Endothelial cell of umbilical vein (primary cell): ENCODE measurements at regions not wholly inside any gene's neighbourhood (a gene's known extent, or its start where the extent isn't known, plus 50 kb on each side); places are given as distances from the start of the nearest gene placed in this dataset.

Experiments used
- BruUV-seq: library from RNA; stranded (reverse); fragments of 400-500 nt; replicated peaks from 2 replicates; lab custom pipeline; 2021; lab: Mats Ljungman, UMichigan
- CTCF ChIA-PET: fragments of 300-600, 350-600 bp; sonication (Branson Sonifier 250); formaldehyde crosslinking; loops from one replicate; lab custom pipeline; 2021; ENCODE audit warnings: antibody characterized with exemption, inconsistent platforms; lab: Charles Lee
- POLR2A ChIA-PET: fragments of 300-600, 350-600 bp; sonication (Branson Sonifier 250); formaldehyde crosslinking; loops from one replicate; lab custom pipeline; 2021; ENCODE audit warnings: antibody characterized with exemption, inconsistent platforms; lab: Charles Lee
- DNase-seq: peaks from one replicate; pipeline ENCODE4 v3.0.0-alpha.2; 2011; ENCODE audit warnings: low read depth, low spot score
- FAIRE-seq: peaks from 2 replicates; lab custom pipeline; 2011; peaks lifted over from hg19 to GRCh38; lab: Jason Lieb, UNC
- H2AFZ ChIP-seq: 2 replicates; pipeline ENCODE4 v1.6.0; 2012; ENCODE audit warnings: low read depth, low read length, control low read depth, inconsistent platforms
- H3K27ac ChIP-seq: 2 replicates; pipeline ENCODE4 v1.5.1; 2011; ENCODE audit warnings: low read depth, mild to moderate bottlenecking, control low read depth, low read length, moderate library complexity; ENCODE audit not compliant: insufficient read depth
- H3K27me3 ChIP-seq, 2 experiments: 2 replicates each; pipeline versions ENCODE4 v1.6.0 to v1.6.1; 2011; ENCODE audit warnings: low read length in 2 of 2, mixed read lengths in 1 of 2; ENCODE audit not compliant: control insufficient read depth in 2 of 2, insufficient read depth in 2 of 2
- H3K36me3 ChIP-seq, 2 experiments: 2 replicates in 1 of 2; 3 replicates in 1 of 2; pipeline ENCODE4 v1.5.1; 2011; ENCODE audit warnings: low read length in 2 of 2, mild to moderate bottlenecking in 1 of 2, moderate library complexity in 1 of 2; ENCODE audit not compliant: control insufficient read depth in 2 of 2, insufficient read depth in 2 of 2; ENCODE audit errors: extremely low read depth in 1 of 2
- H3K4me1 ChIP-seq: 3 replicates; pipeline ENCODE4 v1.5.1; 2011; ENCODE audit warnings: mild to moderate bottlenecking, low read length; ENCODE audit not compliant: control insufficient read depth, insufficient read depth; ENCODE audit errors: extremely low read depth
- H3K4me2 ChIP-seq: 2 replicates; pipeline ENCODE4 v1.6.1; 2011; ENCODE audit warnings: low read length, control low read depth, mixed read lengths; ENCODE audit not compliant: insufficient read depth
- H3K4me3 ChIP-seq, 3 experiments: fragments of 200-600 bp in 1 of 3; sonication (generic), shearing (Covaris generic) in 1 of 3; replicated peaks in 1 of 3; 2 replicates each; pipeline ENCODE4 v1.5.1; 2011 to 2016; ENCODE audit warnings: control low read depth in 3 of 3, low read length in 3 of 3, mild to moderate bottlenecking in 2 of 3, inconsistent platforms in 1 of 3, low read depth in 1 of 3, moderate library complexity in 1 of 3; ENCODE audit not compliant: insufficient read depth in 1 of 3
- H3K79me2 ChIP-seq: 2 replicates; pipeline ENCODE4 v1.6.0; 2012; ENCODE audit warnings: low read length, inconsistent platforms; ENCODE audit not compliant: control insufficient read depth, insufficient read depth
- H3K9ac ChIP-seq: replicated peaks from 2 replicates; pipeline ENCODE3; 2011; ENCODE audit warnings: low read length, control low read depth; ENCODE audit not compliant: insufficient read depth; ENCODE audit errors: extremely low read depth
- H3K9me1 ChIP-seq: replicated peaks from 3 replicates; pipeline ENCODE4 v1.6.0; 2011; ENCODE audit warnings: mild to moderate bottlenecking, low read length; ENCODE audit not compliant: control insufficient read depth, insufficient read depth; ENCODE audit errors: extremely low read depth
- H3K9me3 ChIP-seq: replicated peaks from 2 replicates; pipeline ENCODE4 v1.5.1; 2012; ENCODE audit warnings: low read length, inconsistent platforms; ENCODE audit not compliant: control insufficient read depth, insufficient read depth
- H4K20me1 ChIP-seq: replicated peaks from 2 replicates; pipeline ENCODE3; 2011; ENCODE audit warnings: mild to moderate bottlenecking, low read length; ENCODE audit not compliant: control insufficient read depth, insufficient read depth; ENCODE audit errors: extremely low read depth
- CTCF ChIP-seq, 2 donors: IDR thresholded peaks; 1 replicate in 1 of 2; 2 replicates in 1 of 2; pipeline ENCODE4 v1.5.1; 2011; ENCODE audit warnings: low read length in 2 of 2, mild to moderate bottlenecking in 2 of 2, moderate library complexity in 2 of 2, control low read depth in 1 of 2, inconsistent platforms in 1 of 2, low read depth in 1 of 2; ENCODE audit not compliant: insufficient read depth in 1 of 2; ENCODE audit errors: extremely low read depth in 1 of 2
- EZH2 ChIP-seq: IDR thresholded peaks from 2 replicates; pipeline ENCODE4 v1.6.1; 2012; ENCODE audit warnings: borderline replicate concordance, low read depth, mild to moderate bottlenecking, moderate library complexity, low read length, inconsistent platforms; ENCODE audit not compliant: severe bottlenecking
- FOS ChIP-seq: IDR thresholded peaks from 2 replicates; pipeline ENCODE4 v1.6.1; 2011; ENCODE audit warnings: mild to moderate bottlenecking, low read length, moderate library complexity, borderline replicate concordance; ENCODE audit not compliant: insufficient read depth
- GATA2 ChIP-seq: IDR thresholded peaks from 2 replicates; pipeline ENCODE4 v1.7.0; 2011; ENCODE audit warnings: low read depth, mild to moderate bottlenecking, moderate library complexity, mixed read lengths, low read length; ENCODE audit not compliant: insufficient read length, insufficient read depth
- JUN ChIP-seq: IDR thresholded peaks from 2 replicates; pipeline ENCODE4 v1.6.1; 2011; ENCODE audit warnings: borderline replicate concordance, low read depth; ENCODE audit not compliant: insufficient read length, insufficient read depth
- MAX ChIP-seq: IDR thresholded peaks from 2 replicates; pipeline ENCODE4 v1.6.1; 2011; ENCODE audit not compliant: insufficient read depth, insufficient read length
- MYC ChIP-seq: IDR thresholded peaks from one replicate; pipeline ENCODE4 v1.6.1; 2011; ENCODE audit warnings: mild to moderate bottlenecking, low read depth, low read length
- POLR2A ChIP-seq: IDR thresholded peaks from 2 replicates; pipeline ENCODE4 v1.6.1; 2012; ENCODE audit warnings: low read depth, mild to moderate bottlenecking, control low read depth, low read length
- POLR2AphosphoS5 ChIP-seq: IDR thresholded peaks from 2 replicates; pipeline ENCODE4 v1.6.1; 2012; ENCODE audit warnings: low read depth, mild to moderate bottlenecking, control low read depth, low read length, moderate library complexity; ENCODE audit not compliant: insufficient read depth
- dilution Hi-C: fragments of 300-500 bp; cut with MboI; formaldehyde crosslinking; loops from one replicate; pipeline ENCODE4 v1.15.0; 2019; ENCODE audit warnings: low sequenced_read_pairs; ENCODE audit not compliant: extremely low pct_ligation_motif_present
- intact Hi-C: fragments of 100-400 bp; cut with micrococcal nuclease; formaldehyde crosslinking; loops from one replicate; pipeline ENCODE4 v1.10.0; 2022

GRCh38 chr17:36680701-36681202, 79.4 kb downstream of the MRM1 start:
- ChIA-PET POLR2A (no interaction called here), CTCF (no interaction called here)
- no TSS peak for BruUV-seq
- Histone ChIP-seq H4K20me1 (no peaks in the 10 kb centered on the region), H3K9me1 (no peaks in the 10 kb centered on the region), H2AFZ (no peak overlapping the region), H3K27me3 (peaks cover 0 to 8% of the 10 kb centered on the region in 2 experiments), H3K4me1 (no peaks in the 10 kb centered on the region), H3K4me3 (no peak overlapping the region), H3K9ac (no peak overlapping the region), H3K79me2 (no peaks in the 10 kb centered on the region), H3K27ac (no peak overlapping the region), H3K4me2 (no peak overlapping the region), H3K36me3 (no peaks in the 10 kb centered on the region), H3K9me3 (no peaks in the 10 kb centered on the region)
- TF ChIP-seq EZH2 (no peak), CTCF (IDR thresholded peaks at IDR 0.05; ENCODE audit: extremely low read depth in 1 of 2, insufficient read depth in 1 of 2, low read depth in 1 of 2, low read length in 2 of 2) (no peak), GATA2 (no peak), FOS (no peak), JUN (no peak), POLR2AphosphoS5 (no peak), MAX (no peak), POLR2A (no peak), MYC (no peak)
- intact Hi-C loops (no loop called here), dilution Hi-C loops (no loop called here)
- no peak for DNase-seq
- FAIRE-seq, result no peak
